NCI-H2227 treated with DMSO at 0.1 percent for 48 hours (cell line): ENCODE measurements at regions not wholly inside any gene's neighbourhood (a gene's known extent, or its start where the extent isn't known, plus 50 kb on each side); places are given as distances from the start of the nearest gene placed in this dataset.

Experiments used
- DNase-seq: peaks from one replicate; lab custom pipeline; 2025; lab: John Stamatoyannopoulos, UW

DNA sequence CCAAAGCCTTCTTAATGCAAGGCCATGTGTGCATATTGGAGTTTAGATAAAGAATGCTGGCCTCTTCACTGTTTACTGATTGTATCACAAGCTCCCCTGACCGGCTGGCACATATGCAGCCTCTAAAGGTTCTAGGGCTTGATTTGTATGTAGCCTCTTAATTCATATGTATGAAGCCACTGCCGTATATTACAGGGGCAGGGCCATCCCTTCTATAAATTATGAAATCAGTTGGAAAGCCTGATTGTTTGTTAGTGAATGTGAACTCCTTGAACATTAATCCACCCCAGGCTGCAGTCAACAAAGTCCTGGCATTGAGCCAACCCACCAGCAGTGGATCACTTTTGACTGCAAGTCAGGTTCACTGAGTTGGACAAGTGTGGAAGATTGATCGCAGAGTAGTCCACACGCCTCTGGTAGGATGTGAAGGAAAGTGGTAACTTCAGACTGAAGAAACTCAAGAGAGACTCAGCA lies 61.6 kb upstream of the PARD3B start:
- DNase-seq: peak; percentile 56

DNA sequence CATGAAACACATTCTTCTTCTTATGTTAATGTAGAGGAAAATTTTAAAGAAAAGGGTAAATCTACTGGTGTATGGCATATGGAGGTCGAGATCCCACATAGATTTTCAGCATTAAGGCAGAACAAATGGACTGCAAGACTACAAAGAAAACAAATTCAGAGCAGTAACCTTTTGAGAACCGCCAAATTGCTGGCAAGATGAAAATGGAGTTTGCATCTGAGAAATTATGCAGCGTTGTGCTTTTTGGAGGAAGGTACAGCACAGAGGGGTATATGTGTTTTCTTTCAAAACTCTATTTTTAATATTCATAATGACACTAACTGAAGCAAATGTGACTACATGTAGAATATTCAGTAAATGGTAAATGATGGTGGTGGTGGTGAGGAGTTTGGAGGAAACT lies 59.0 kb upstream of the PARD3B start:
- no peak for DNase-seq

- no peak for DNase-seq
Measured at GRCh38 chr2:204486805-204487204, 58.5 kb upstream of the PARD3B start.

- DNase-seq: no peak
Measured at GRCh38 chr2:204487447-204488229, 57.6 kb upstream of the PARD3B start.

- DNase-seq: peak; percentile 80
Measured at GRCh38 chr2:204491528-204491927, 53.7 kb upstream of the PARD3B start.

DNA sequence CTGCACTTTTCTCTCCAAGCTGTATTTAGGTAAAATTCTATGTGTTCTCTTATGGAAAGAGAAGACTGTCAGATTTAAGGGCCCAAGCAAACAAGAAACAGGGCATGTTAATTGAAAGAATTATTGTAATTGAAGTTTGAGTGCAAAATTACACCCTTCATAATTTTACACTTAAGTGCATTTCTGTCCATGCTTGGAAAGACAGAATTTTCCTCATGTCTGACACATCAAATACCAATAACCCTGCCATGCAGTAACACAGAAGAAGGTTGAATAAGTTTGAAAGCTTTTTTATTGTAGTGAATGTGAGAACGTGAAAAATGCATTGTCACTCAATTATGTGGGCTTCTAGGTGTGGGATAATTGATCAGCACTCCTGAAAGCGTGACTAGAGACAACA lies 52.9 kb upstream of the PARD3B start:
- peak; percentile 50 for DNase-seq

DNA sequence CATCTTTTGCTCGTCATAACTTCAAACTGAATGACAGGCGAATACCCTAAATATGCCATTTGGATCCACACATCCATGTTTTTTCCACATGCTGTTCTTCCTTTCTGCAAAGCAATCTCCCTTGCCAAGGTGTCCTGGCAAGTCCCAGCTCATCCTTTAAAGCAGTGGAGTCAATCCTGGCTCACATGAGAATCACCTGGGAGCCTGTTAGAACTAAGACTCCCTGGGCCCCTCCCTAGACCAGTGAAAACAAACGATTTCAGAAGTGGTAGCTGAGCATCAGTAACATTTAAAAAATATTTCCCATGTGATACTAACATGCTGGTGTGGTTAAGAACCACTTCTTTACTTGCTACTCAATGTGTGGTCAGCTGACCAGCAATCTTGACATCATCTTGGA lies 50.6 kb upstream of the PARD3B start:
- no peak for DNase-seq

GRCh38 chr2:204495381-204495780 lies 49.9 kb upstream of the PARD3B start:
- DNase-seq: no peak
